Endothelial cell of umbilical vein (primary cell): ENCODE measurements at regions not wholly inside any gene's neighbourhood (a gene's known extent, or its start where the extent isn't known, plus 50 kb on each side); places are given as distances from the start of the nearest gene placed in this dataset.

Experiments used
- CTCF ChIP-seq, 2 donors: IDR thresholded peaks; 1 replicate in 1 of 2; 2 replicates in 1 of 2; pipeline ENCODE4 v1.5.1; 2011; ENCODE audit warnings: low read length in 2 of 2, mild to moderate bottlenecking in 2 of 2, moderate library complexity in 2 of 2, control low read depth in 1 of 2, inconsistent platforms in 1 of 2, low read depth in 1 of 2; ENCODE audit not compliant: insufficient read depth in 1 of 2; ENCODE audit errors: extremely low read depth in 1 of 2
- EZH2 ChIP-seq: IDR thresholded peaks from 2 replicates; pipeline ENCODE4 v1.6.1; 2012; ENCODE audit warnings: borderline replicate concordance, low read depth, mild to moderate bottlenecking, moderate library complexity, low read length, inconsistent platforms; ENCODE audit not compliant: severe bottlenecking
- FOS ChIP-seq: IDR thresholded peaks from 2 replicates; pipeline ENCODE4 v1.6.1; 2011; ENCODE audit warnings: mild to moderate bottlenecking, low read length, moderate library complexity, borderline replicate concordance; ENCODE audit not compliant: insufficient read depth
- JUN ChIP-seq: IDR thresholded peaks from 2 replicates; pipeline ENCODE4 v1.6.1; 2011; ENCODE audit warnings: borderline replicate concordance, low read depth; ENCODE audit not compliant: insufficient read length, insufficient read depth
- MAX ChIP-seq: IDR thresholded peaks from 2 replicates; pipeline ENCODE4 v1.6.1; 2011; ENCODE audit not compliant: insufficient read depth, insufficient read length
- POLR2A ChIP-seq: IDR thresholded peaks from 2 replicates; pipeline ENCODE4 v1.6.1; 2012; ENCODE audit warnings: low read depth, mild to moderate bottlenecking, control low read depth, low read length
- POLR2AphosphoS5 ChIP-seq: IDR thresholded peaks from 2 replicates; pipeline ENCODE4 v1.6.1; 2012; ENCODE audit warnings: low read depth, mild to moderate bottlenecking, control low read depth, low read length, moderate library complexity; ENCODE audit not compliant: insufficient read depth

GRCh38 chr22:48520207-48520606, 1307.5 kb downstream of the BRD1 start:
- no peak for TF ChIP-seq POLR2AphosphoS5
- TF ChIP-seq CTCF (IDR thresholded peaks at IDR 0.05; ENCODE audit: extremely low read depth in 1 of 2, insufficient read depth in 1 of 2, low read depth in 1 of 2, low read length in 2 of 2), result no peak
- no peak for TF ChIP-seq POLR2A
- no peak for TF ChIP-seq JUN
- TF ChIP-seq EZH2, result no peak
- no peak for TF ChIP-seq FOS
- no peak for TF ChIP-seq MAX
